RPMI7951 (cell line): ENCODE measurements at regions not wholly inside any gene's neighbourhood (a gene's known extent, or its start where the extent isn't known, plus 50 kb on each side); places are given as distances from the start of the nearest gene placed in this dataset.
"Not testable (repeated sequence)": the region's sequence is repeated elsewhere in the genome, so short reads cannot be mapped to it uniquely, and the experiment has no call there.

Experiments used
- DNase-seq: peaks from one replicate; pipeline ENCODE4 v3.0.0-alpha.2; 2012; ENCODE audit warnings: low read depth

DNA sequence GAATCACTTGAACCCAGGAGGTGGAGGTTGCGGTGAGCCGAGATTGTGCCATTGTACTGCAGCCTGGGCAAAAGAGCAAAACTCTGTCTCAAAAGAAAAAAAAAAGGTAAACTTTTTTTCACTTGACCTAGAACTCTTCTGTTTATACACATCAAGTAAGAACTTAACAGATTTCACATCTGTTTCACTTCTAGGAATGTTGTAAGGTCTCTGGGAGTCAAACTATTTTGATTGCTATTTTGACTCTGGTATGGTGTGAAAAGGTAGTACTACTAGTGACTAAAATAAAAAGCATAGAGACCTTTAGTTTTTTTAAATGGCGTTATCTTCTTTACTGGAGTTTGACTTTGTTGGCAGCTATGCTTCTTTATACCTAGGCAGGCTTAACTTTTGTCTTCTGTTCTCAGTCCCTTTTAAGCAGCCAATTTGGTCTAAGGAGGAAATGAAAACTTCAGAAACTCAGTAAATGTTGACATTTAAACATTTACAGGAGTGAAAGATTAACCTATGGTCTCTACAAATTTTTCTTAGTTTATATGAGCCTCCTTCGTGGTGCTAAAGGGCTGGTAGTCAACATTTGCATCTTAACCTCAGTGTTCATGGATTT lies 84.7 kb downstream of the METTL2B start:
- not testable (repeated sequence) for DNase-seq

DNA sequence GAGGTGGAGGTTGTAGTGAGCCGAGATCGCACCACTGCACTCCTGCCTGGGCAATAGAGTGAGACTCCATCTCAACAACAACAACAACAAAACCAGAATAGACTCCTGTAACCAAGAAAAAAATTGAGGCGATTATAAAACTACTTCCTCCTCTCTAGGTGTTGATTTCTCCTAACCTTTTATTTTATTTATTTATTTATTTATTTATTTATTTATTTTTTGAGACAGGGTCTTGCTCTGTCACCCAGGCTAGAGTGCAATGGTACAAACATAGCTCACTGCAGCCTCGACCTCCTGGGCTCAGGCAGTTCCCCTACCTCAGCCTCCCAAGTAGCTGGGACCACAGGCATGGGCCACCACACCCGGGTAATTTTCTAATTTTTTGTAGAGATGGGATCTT lies 86.2 kb downstream of the METTL2B start:
- not testable (repeated sequence) for DNase-seq

DNA sequence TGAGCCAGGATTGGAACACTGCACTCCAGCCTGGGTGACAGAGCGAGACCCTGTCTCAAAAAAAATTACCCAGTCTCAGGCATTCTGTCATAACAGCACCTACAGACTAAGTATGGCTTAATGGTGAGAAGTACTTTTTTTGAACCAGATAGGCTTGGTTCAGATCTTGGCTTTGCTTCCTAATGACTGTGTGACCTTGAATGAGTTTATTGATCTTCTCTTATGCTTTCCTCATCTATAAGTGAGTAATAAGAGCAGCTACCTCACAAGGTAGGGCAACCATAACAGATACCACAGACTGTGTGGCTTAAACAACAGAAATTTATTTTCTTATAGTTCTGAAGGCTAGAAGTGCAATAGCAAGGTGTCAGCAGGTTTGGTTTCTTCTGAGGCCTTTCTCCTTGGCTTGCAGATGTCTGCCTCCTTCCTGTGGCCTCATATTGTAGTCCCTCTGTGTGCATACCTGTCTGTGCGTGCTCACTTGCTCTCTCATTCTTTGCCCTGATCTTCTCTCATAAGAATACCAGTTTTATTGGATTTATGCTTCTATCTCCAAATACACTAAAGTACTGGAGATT lies 87.7 kb downstream of the METTL2B start:
- not testable (repeated sequence) for DNase-seq

GRCh38 chr7:128564932-128565864 lies 88.7 kb downstream of the METTL2B start:
- DNase-seq, result not testable (repeated sequence)

DNA sequence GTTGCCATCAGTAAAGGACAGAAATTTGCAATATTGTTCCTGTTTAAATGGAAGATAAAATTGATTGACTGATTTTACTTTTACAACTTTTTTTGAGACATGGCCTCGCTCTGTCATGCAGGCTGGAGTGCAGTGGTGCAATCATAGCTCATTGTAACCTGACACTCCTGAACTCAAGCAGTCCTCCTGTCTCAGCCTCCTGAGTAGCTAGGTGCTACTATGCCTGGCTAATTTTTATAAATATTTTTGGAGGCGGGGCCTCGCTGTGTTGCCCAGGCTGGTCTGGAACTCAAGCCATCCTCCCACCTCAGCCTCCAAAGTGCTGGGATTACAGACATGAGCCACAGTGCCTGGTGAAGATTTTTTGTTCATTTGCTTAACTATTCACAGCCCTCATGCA lies 96.8 kb upstream of the GARIN1A start:
- not testable (repeated sequence) for DNase-seq

GRCh38 chr7:128576953-128577352 lies 95.1 kb upstream of the GARIN1A start:
- not testable (repeated sequence) for DNase-seq

- not testable (repeated sequence) for DNase-seq
Measured at GRCh38 chr7:128579843-128580242, 92.2 kb upstream of the GARIN1A start.

DNA sequence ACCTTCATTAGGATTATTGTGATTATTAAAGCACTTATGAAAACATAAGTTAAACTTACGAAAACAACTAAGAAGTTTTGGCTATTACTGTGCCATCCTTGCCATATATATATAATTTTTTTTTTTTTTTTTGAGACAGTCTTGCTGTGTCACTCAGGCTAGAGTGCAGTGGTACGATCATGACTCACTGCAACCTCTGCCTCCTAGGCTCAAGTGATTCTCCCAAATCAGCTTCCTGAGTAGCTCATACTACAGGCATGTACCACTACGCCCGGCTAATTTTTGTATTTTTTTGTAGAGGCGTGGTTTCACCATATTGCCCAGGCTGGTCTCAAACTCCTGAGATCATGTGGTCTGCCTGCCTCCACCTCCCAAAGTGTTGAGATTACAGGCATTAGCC lies 91.0 kb upstream of the GARIN1A start:
- peak; percentile 71 for DNase-seq

- DNase-seq, result not testable (repeated sequence)
Measured at GRCh38 chr7:128581825-128582561, 90.1 kb upstream of the GARIN1A start.

DNA sequence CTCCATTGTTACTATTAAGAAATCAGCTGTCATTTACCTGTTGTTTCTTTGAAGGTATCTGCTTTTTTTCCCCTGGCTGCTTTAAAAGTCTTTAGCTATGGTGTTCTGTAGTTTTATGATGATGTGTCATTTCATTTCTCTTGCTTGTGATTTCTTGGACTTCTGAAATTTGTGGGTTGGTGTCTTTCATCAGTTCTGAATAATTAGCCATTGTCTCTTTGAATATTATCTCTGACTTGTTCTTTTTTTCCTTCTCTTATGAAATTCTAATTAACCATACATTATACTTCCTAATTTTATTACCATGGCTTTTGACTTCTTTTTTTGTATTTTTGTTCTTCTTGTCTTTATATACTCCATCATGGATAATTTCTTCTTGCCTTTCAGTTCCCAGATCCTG lies 85.4 kb upstream of the GARIN1A start:
- DNase-seq, result not testable (repeated sequence)

GRCh38 chr7:128591705-128592104 lies 80.4 kb upstream of the GARIN1A start:
- no peak for DNase-seq

DNA sequence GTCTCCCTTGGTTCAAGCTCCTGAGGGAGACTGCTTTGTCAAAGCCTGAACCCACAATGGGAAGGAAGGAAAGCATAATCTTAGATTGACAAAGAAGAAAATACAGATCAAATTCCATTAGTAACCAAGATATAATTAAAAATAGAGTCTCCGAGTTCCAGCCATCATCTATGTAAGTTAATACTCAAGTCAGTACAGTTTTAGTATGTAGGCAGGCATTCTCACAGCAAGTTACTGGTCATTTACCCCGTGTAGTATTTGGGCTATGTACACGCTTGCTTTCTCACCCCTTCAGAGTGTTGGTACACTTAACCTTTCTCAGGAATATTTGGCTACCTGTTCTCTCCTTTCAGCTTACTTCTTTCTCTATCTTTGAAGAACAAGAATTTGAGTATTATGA lies 79.9 kb upstream of the GARIN1A start:
- not testable (repeated sequence) for DNase-seq

DNA sequence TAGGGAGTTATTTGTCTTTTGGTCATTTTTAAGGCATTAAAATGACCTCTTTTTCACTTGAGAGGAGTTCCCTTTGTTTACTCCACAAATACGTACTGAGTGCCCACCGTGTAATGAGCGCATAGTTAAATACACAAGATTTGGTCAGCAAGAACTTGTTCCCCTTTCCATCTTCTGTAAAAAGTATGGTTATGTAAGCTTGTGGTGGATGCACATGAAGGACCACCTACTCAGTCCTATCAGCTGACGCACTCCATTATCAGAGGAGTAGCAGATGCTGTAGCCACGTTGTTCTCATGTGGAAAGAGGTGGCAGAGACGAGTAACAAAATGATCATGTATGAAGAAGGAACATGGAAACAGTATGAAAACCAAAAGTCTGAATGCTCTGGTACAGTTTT lies 78.0 kb upstream of the GARIN1A start:
- DNase-seq, result not testable (repeated sequence)

DNA sequence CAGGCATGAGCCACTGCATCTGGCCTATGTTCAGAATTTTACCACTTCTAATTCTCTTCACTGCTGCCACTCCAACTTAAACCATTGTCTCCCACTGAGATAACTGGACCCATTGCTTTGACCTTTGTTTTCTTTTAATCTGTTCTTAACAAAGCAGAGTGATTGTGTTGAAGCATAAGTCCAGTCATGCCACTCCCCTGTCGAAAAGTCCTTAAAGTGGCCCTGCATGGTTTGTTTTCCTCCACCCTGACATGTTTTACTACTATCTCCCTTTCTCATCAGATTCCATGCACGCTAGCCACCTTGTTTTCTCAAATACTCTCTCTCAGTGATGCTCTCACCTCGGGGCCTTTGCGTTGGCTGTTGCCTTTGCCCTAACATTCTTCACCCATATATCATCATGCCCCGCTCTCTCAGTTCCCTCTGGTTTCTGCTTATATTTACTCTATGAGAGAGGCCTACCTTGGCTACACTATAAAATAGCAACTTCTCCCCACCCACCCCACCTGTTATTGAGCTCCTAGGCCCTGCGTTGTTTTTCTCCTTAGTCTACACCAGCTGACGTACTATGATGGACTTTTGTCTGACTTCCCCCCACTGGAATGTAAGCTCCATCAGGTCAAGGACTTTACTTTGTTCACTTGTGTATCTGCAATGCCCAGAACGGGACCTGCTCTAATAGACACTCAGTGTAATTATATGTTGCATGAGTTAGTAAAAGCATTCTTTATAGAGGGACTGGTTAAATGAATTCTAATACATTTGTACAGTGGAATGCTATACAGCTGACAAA lies 75.6 kb upstream of the GARIN1A start:
- not testable (repeated sequence) for DNase-seq

DNA sequence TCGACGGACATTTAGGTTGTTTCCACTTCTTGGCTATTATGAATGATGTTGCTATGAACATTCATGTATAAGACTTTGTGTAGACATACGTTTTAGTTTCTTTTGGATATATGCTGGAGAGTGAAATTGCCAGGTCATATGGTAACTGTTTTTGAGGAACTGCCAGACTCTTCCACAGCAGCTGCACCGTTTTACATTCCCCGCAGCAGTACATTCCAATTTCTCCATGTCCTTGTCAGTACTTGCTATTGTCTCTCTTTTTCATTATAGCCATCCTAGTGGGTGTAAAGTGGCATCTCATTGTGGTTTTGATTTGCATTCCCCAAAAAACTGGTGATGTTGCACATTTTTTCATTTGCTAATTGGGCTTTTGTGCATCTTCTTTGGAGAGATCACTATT lies 73.1 kb upstream of the GARIN1A start:
- DNase-seq, result not testable (repeated sequence)

DNA sequence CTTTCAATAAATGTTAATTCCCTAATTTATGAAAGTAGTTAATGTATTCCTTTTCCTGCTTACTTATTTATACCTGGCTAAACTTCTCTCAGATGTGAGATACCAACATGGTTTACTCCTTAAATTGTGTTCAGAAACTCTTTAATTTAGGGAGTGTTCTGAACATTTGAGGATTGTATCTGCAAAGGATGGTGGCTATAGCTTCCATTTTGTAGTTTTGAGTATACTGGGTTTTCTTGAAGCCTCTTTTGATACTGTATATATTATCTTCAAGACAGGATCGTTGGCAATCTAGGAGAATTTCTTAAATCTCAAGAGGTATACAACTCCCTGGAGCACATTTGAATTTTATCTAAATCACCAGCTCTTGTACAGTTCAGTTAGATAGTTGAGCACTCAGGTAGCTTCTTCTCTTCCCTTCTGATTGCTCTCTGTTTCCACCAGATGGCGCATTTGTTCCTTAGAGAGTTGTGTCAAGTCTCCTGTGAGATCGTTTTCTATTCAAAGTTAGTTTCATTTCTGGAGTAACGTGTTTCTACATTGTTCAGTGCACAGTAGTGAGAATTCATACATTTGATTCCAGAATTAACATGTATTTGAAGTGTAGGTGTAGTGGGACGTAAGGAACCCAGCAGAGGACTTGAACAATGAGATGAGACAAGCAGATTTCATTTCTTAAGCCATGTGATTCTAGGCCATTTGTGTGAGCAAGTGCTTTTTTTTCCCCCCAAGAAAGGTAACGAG lies 63.2 kb upstream of the GARIN1A start:
- DNase-seq, result peak; percentile 66

DNA sequence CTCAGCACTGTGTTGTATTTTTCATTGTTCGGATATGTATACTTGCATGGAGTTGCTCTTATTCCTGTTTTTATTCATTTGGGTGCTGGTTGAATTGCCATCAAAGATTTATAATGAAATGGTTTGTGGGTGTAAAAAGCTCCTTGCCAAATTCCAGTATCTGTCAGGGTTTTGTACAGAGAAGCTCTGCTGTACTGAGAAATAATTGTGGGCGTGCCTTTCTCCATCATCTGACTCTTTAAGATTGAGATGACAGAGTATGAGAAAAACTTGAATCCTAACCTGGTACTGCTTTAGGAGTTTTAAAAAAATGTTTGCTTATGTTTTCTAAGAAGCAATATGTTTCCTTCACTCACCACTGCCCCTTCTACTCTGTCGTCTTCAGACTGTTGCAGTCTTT lies 58.7 kb upstream of the GARIN1A start:
- not testable (repeated sequence) for DNase-seq

GRCh38 chr7:128614812-128615211 lies 57.3 kb upstream of the GARIN1A start:
- DNase-seq, result not testable (repeated sequence)

GRCh38 chr7:128616799-128617198 lies 55.3 kb upstream of the GARIN1A start:
- DNase-seq, result not testable (repeated sequence)
